Thyroid gland (tissue), 4 donors: ENCODE measurements at regions not wholly inside any gene's neighbourhood (a gene's known extent, or its start where the extent isn't known, plus 50 kb on each side); places are given as distances from the start of the nearest gene placed in this dataset.

Experiments used
- POLR2A ChIP-seq, 2 donors: fragments of 450-650 bp; IDR thresholded peaks; one replicate each; pipeline ENCODE4 v1.6.1; 2017; ENCODE audit warnings: antibody characterized with exemption in 2 of 2, mild to moderate bottlenecking in 2 of 2, moderate library complexity in 1 of 2
- TF ChIP-seq, protein P1 (sequence below), 6 experiments: fragments of 200-600 bp in 3 of 6; fragments of 450-650 bp in 3 of 6; sonication (generic) in 3 of 6; IDR thresholded peaks; one replicate each; pipeline ENCODE4 v1.5.1; 2016 to 2019; ENCODE audit warnings: antibody characterized with exemption in 6 of 6, mild to moderate bottlenecking in 2 of 6, inconsistent platforms in 1 of 6, moderate library complexity in 1 of 6

DNA sequence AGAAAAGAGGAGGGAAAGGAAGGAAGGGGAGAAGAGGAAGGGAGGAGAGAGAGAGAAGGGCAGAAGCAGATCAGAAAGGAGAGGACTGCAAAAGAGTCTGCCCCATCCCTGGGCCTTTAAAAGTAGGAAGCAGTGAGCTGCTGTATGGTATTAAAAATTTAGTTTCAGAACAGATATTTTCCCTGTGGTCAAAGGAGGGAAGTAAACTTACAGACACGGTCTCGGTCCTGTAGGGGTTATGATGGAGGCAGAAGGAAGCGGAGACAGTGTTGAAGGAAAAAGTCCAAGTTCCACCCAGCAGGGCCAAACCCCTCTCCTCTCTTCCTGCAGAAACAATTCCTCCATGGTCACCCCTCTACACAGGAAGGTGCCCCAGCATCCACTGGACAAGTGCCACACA lies 122.0 kb upstream of the PROK2 start:
- TF ChIP-seq, protein P1, sequence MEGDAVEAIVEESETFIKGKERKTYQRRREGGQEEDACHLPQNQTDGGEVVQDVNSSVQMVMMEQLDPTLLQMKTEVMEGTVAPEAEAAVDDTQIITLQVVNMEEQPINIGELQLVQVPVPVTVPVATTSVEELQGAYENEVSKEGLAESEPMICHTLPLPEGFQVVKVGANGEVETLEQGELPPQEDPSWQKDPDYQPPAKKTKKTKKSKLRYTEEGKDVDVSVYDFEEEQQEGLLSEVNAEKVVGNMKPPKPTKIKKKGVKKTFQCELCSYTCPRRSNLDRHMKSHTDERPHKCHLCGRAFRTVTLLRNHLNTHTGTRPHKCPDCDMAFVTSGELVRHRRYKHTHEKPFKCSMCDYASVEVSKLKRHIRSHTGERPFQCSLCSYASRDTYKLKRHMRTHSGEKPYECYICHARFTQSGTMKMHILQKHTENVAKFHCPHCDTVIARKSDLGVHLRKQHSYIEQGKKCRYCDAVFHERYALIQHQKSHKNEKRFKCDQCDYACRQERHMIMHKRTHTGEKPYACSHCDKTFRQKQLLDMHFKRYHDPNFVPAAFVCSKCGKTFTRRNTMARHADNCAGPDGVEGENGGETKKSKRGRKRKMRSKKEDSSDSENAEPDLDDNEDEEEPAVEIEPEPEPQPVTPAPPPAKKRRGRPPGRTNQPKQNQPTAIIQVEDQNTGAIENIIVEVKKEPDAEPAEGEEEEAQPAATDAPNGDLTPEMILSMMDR (IDR thresholded peaks at IDR 0.05): no peak
- no peak for TF ChIP-seq POLR2A (IDR thresholded peaks at IDR 0.05)
